ENCODE measurements at regions not wholly inside any gene's neighbourhood (a gene's known extent, or its start where the extent isn't known, plus 50 kb on each side); places are given as distances from the start of the nearest gene placed in this dataset.

DNA sequence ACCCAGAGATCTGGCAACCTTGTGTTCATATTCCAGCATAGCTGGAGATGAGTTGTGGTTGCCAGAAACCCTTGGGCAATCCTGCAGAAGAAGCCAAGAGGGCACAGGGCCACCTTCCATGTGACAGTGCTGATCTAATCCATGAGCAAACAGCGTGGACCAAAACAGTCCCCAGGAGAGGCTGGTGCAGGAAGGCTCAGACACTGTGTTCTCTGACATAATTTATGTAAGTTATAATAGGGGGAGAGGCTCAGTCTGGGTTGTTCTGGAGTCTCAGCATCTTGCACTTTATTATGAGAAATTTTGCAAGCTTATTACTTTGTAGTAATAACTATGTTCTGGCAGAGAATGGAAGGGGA is 273.9 kb downstream of the HAPSTR1 start:
- FAIRE-seq (no peak), DNase-seq (ENCODE audit: insufficient read length, low spot score) (no peak)

DNA sequence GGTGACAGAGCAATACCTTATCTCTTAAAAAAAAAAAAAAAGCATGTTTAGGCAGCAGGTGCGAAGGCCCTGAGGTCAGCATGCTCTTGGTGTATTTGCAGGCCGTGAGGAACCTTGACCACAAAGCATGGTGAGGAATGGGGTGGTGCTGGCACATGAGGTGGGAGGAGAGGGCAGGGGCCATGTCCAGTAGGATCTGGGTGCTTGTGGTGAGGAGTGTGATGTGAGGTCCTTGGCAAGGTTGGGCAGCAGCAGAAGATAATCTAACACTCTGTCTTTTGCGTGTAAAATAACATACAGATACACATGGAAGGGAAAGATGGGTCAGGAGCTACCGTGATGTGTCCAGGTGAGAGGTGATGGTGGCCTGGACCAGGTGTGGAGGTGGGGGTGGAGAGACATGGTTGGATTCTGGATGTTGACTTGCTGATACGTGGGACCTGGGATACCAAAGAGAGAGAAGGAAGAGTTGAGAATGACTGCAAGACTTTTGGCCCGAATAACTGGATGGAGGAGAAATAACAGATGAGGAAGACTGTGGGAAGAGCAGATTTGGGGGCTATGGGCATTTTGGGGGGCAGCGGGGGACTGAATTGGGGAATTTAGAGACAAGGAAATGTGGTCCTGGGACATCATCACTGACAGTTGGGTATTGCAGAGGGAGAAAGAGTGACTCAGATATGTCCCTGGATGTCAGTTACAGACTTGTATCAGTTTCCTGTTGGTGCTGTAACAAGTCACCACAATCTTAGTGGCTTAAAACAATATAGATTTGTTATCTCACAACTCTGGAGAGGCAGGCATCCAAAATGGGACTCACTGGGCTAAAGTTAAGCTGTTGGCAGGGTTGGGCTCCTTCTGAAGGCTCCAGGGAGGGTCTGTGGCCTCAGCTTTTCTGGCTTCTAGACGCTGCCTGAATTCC is 274.9 kb downstream of the HAPSTR1 start:
- DNase-seq (ENCODE audit: insufficient read length, low spot score) (no peak), FAIRE-seq (no peak)

DNA sequence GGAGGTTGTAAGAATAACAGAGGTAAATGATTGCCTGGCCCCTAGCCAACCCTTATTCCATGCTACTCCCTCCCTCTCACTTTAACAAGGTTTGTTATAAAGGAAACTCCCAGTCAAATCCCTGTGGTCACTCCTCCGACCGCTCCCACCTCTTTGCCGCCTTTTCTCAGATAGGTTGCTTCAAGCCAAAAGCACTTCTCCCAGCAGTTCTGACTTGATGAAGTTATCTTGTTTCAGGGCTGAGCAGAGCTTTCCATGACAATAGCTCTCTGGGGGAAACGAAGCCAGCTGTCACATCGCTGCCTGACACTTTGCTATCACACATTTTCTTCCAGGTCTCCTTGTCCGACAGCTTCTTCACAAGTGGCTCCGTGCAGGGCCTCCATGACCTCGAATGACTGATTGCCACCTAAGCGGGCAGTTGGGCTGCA is 278.6 kb downstream of the HAPSTR1 start:
- FAIRE-seq (no peak), DNase-seq (ENCODE audit: insufficient read length, low spot score) (no peak)

DNA sequence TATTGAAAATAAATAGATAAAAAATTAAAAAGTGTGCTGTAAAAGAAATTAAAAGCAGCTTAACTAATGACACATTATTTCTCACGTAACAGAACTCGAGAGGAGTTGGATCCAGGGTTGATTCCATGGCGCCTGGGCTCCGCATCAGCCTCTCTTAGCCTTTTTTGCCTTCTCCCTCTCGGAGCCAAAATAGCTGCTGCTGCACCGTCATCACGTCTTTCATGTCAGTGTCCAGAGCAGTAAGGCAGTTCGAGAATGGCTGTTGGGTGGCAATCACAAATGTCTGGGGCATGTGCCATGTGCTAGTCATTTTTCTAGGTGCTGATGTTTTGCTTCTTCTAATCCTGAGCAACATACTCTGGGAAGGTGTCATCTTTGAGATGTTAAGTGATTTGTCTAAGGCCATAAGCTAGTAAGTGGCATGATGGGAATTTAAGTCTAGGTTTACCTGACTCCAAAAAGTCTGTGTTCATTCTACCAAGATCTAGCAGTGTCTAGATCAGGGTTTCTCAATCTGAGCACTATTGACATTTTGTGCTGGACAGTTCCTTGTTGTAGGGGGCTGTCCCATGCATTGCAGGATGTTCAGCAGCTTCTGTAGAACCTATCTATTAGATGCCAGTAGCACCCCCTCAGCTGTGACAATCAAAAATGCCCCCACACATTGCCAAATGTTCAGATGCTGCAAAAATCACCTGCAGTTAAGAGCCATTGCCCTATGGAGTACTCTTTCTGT is 280.4 kb downstream of the HAPSTR1 start:
- no peak for DNase-seq (ENCODE audit: insufficient read length, low spot score)
- no peak for FAIRE-seq

DNA sequence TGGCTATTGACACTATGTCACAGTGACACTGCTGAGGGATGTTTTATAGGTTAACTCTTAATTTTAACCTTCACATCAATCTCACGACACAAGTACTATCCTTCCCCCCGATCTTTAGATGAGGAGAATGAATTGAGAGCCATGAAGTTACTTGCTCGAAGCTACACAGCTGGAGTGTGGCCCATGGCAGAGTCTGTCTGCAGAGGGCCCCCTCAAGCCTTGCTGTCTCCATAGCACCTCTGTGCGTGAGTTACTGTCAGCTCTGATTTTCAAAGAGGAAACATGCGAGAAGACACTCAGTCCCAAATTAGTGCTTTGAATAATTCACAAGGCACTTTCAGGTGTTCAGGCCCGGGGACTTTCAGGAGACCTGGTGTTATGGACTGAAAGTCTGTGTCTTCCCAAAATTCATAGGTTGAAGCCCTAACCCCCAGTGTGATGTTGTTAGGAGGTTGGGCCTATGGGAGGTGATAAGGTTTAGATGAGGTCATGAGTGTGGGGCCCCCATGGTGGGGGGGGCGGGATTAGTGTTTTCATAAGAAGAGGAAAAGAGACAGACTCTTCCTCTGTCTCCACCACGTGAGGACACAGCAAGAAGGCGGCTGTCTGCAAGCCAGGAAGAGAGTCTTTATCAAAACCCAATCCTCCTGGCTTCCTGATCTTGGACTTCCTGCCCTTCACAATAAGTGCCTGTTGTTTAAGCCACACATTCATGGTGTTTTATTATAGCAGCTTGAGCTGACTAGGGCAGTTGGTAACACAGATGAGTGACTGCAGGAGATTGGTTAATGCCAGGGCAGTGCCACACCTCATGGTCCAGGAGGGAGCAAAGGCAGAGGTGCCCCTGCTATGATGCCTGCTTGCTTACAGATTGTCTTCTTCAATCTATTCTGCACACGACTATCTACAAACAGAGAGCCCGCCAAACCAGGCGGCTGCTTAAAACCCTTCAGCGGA is 281.8 kb downstream of the HAPSTR1 start:
- DNase-seq (ENCODE audit: insufficient read length, low spot score), result no peak
- no peak for FAIRE-seq

DNA sequence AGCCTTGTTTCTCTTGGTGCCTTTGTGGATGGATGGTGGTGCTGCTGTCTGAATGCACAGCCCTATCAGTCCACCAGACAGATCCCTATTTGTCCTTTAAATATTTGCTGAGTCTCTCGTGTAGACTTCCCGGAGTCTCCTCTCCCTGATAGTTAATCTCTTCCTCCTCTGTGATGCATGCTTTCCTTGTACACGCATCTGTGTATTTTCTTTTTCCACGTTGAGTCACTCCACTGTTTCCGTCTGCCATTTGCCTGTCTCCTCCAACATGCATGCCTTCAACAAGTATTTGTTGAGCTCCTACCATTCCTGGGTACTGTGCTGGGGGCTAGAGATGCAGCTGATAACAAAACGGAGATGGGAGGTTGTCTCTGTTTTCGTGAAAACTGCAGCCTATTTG is 282.6 kb downstream of the HAPSTR1 start:
- DNase-seq (ENCODE audit: insufficient read length, low spot score), result no peak
- FAIRE-seq, result no peak

DNA sequence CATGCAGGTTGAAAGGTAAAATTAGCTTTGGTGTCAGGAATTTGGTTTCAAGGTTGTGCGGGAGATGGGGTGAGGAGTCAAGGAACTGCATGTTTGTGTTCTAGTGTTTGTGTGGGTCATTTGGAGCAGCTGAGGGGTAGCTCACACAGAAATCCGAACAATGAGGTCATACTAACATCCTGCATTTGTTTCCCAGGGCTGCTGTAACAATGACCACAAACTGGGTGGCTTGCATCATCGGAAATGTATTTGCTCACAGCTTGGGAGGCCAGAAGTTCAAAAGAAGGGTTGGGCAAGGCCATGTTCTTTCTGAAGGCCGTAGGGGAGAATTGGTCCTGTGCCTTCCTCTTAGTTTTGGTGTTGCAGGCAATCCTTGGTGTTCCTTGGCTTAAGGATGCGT is 287.4 kb downstream of the HAPSTR1 start:
- FAIRE-seq (no peak), DNase-seq (ENCODE audit: insufficient read length, low spot score) (no peak)

DNA sequence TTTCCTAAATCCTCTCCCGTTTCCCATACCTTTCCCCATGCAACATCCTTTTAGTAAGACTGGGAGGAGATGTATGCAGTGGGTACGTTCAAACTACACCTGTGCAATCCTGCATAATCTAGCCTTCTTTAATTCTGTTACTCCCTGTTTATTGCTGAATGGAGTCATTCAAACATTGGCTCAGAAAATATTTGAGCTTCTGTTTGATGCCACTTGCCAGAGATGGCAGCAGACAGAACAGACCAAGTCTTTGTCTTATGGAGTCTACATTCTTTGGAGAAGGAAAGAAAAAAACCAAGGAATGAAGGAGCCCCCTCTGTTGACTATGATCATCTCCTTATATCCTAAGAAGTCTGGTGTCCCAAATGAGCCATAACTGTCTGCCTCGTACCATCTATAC is 288.8 kb downstream of the HAPSTR1 start:
- DNase-seq (ENCODE audit: insufficient read length, low spot score), result no peak
- no peak for FAIRE-seq

DNA sequence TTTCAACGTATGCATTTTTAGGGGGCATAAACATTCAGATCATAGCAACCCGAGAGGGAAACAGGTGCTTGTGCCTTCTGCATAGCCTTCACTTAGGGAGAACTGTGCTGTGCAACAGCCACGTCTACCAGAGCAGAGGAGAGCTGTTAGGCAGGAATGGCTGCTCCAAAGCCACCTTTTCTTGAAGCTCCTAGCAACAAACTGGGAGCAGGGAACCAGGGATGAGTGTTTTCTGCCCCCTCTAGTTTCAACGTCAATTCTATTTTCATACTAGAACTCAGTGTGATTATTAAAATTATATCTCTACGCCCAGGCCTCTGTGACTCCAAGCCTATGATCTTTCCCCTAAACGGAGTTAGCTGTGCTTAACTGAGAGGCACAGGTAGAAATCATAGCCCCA is 290.0 kb downstream of the HAPSTR1 start:
- no peak for FAIRE-seq
- DNase-seq (ENCODE audit: insufficient read length, low spot score), result no peak

DNA sequence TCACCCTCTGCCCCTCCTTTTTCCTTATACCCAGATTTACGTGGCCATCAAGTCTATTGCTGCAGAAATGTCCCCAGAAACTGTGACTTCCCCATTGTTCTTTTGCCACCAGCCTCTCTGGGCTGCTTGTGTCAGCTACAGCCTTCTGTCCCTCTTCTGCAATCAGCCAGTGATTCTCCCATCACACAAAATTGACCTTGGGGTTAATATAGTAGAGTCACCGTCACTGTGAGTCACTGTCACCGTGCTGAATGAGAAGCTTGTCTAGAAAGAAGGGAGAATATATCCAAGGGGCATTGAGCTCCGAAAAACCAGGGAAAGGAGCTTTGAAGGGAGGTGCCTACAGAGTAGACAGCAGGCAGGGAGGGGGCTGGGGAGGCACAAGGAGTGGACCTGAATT is 290.5 kb downstream of the HAPSTR1 start:
- DNase-seq (ENCODE audit: insufficient read length, low spot score), result no peak
- FAIRE-seq, result no peak

DNA sequence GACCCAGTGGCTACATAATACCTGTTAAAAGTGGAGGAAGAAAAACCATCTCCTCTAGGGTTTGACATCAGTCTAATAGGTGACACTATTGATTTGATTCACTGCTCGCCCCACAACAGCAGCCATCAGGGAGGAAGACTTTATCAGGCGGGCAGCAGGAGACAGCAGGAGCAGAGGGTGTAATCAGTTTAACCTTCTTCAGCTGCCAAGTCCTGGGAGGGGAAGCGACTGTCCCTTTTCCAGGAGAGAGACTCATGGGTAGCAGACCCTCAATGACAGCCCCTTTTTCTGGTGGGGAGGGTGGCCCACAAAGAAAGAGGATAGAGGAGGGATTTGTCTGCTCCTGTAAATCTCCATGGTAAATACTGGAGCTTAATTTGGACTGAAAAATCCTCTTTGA is 291.8 kb downstream of the HAPSTR1 start:
- FAIRE-seq (no peak), DNase-seq (ENCODE audit: insufficient read length, low spot score) (no peak)

DNA sequence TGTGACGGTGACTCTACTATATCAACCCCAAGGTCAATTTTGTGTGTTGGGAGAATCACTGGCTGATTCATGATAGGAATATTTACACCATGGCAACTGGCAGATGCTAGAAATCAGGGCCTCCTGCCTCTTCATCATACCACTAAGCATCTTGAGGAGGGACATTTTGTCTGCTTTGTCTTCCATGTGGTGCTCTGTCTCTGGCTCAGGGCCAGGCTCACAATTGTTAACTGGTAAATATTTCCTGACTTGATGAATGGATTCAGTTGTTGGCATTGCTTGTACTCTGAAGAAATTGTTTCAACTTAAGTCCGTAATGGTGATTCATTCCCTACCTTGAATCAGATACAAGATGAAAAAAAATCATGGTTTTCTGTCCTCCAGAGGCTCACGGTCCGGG is 292.7 kb downstream of the HAPSTR1 start:
- no peak for FAIRE-seq
- no peak for DNase-seq (ENCODE audit: insufficient read length, low spot score)

DNA sequence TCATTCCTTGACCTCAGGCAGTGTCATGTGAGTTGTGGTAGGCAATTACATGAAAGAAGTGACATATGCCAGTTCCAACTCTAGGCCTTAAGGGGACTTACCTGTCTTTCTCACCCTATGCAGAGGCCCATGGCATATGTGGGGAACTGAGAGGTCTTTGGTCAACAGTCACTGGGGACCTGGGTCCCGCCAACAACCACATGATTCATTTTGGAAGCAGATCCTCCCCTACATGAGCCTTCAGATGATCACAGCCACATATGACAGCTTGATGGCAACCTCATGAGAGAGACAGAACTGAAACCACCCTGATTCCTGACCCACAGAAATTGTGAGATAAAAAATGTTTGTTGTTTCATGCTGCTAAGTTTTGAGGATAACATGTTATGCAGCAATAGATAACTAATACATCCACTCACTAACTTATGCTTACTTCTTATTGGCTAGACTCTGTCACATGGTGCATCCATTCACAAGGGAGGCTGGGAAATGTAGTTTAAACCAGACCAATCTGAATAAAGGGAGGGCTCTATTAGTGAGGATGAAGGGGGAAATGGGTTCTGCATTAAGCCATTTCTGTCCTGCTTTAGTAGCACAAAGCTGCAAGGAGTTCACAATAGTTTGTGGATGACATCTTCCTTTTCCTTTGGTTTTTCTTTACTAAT is 298.2 kb downstream of the HAPSTR1 start:
- no peak for FAIRE-seq

DNA sequence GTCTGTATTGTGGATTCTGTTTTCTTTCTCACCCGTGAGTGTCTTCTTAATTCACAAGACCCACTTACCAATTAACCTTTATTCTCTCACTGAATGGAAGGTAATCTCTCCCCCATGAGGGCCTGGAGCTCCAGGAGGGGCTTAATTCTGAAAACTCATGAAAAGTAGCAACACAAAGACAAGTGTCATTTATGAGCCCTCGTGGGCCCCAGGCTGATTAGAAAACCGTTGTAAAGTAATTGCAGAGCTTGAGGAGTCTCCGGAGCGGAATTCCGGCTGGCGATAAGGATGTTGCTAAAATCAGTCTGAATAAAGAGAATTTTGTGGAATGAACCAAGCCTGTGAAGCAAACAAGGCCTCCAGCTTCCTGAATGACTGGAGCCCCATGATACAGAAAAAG is 301.5 kb downstream of the HAPSTR1 start:
- DNase-seq (ENCODE audit: insufficient read length, low spot score), result no peak
- FAIRE-seq, result no peak

More for the DNA sequence above, 298.2 kb downstream of the HAPSTR1 start:
- no peak for DNase-seq (ENCODE audit: insufficient read length, low spot score)

DNA sequence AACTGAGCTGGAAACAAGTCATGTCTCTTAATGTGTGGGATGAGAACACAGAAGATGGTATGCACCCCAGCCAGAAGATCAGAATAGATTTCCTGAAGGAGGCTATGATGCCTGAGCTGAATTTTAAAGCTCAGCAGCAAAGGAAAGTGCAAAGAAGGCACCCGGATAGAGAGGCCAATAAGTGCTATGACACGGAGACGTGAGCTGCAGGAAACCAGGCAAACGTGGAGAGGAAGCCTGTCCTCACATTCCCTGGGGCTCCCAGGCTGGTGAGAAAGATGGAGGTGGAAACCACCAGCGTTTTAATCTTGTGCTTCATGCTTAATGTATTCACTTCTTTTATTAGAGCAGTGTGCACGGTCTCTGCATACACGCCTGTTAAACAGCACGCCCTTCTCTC is 302.1 kb downstream of the HAPSTR1 start:
- no peak for FAIRE-seq
- no peak for DNase-seq (ENCODE audit: insufficient read length, low spot score)

DNA sequence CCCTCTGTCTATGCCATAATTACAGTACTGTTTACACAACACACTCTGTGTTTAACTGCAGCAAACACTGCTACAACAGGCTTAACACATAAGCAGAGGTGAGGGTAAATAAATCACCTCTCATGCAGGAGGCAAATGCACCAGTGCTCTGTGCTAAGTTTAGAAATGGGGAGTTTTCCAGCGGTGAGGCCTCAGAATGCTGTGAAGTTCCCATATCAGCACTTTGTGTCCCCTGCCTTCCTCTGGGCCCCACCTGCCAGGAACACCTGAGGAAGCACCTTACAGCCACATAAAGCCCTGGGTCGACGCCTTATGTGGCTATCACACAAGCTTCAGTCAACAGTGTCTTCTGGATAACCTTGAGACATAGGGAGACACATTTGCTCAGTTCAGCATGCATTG is 304.5 kb downstream of the HAPSTR1 start:
- no peak for DNase-seq (ENCODE audit: insufficient read length, low spot score)
- no peak for FAIRE-seq

DNA sequence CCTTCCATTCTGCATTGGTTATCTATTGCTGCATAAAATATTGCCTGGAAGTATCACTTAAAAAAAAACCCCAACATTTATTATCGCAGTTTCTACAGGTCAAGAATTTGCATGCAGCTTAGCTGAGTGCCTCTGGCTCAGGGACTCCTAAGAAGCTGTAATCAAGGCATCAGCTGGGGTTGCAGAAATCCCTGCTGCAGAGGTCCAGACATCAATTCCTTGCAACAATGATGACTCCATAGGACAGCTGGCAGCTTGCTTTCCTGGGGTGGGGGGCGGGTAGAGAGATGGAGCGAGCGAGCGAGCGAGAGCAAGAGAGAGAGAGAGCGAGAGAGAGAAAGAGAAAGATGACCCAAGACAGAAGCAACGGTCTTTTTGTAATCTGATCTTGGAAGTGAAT is 308.1 kb downstream of the HAPSTR1 start:
- DNase-seq (ENCODE audit: insufficient read length, low spot score) (no peak), FAIRE-seq (no peak)

DNA sequence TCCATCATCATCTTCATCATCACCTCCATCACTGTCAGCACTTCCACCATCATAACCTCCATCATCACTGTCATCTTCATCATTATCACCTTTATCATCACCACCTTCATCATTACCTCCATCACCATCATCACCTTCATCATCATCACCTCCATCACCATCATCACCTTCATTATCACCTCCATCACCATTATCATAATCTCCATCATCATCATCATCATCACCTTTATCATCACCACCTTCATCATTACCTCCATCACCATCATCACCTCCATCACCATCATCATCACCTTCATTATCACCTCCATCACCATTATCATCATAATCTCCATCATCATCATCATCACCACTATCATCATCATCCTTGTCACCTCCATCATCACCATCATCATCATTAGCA is 309.7 kb downstream of the HAPSTR1 start:
- DNase-seq (ENCODE audit: insufficient read length, low spot score), result no peak
- FAIRE-seq, result peak; percentile 31

DNA sequence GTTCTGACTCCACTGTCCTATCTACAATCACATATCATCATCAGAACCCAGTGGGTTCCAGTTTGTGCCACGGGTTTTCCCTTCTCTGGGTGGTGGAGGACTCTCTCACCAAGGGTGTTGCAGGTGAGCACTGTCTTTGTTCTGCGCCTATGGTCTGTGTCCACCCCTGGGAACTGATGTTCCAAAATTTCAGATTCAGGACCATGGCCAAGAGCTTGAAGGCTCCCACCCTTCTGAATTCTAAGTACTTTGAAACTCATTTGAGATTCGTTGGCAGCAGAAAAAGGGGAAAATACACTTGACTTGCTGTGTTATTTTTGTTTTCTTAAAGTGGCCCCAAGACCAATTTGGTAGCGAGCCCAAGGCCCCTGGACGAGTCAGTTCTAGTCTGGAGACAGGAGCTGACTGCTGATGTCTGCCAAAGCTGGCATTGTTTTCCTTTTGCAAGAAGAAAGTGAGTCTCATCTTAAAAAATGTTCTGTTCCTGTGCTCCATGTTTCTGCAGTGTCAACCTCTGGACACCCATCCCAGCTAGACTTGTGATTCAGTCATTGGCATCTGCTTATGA is 310.9 kb downstream of the HAPSTR1 start:
- FAIRE-seq, result no peak

DNA sequence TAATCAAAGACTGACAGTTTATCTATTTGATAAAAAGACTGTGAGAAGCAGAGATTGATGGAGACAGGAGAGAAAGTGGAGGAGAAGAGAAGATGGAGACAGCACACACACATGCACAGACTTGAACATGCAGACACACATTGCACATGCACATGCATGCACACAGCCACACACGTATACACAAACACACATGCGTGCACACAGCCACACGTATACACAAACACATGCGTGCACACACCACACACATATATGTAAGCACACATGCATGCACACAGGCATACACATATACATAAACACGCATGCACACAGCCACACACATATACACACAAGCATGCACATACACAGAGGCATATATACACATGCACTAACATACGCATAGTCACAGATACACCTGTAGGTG is 313.4 kb downstream of the HAPSTR1 start:
- FAIRE-seq, result peak; percentile 60

More for the DNA sequence above, 310.9 kb downstream of the HAPSTR1 start:
- DNase-seq (ENCODE audit: insufficient read length, low spot score), result no peak

More for the DNA sequence above, 313.4 kb downstream of the HAPSTR1 start:
- DNase-seq (ENCODE audit: insufficient read length, low spot score), result no peak
